ENCODE measurements at regions not wholly inside any gene's neighbourhood (a gene's known extent, or its start where the extent isn't known, plus 50 kb on each side); places are given as distances from the start of the nearest gene placed in this dataset.

GRCh38 chr5:75848077-75848476, 130.8 kb upstream of the POC5 start:
- TF ChIP-seq CTCF (IDR thresholded peaks at IDR 0.05) (no peak), POLR2A (IDR thresholded peaks at IDR 0.05) (no peak)
